Lower leg skin (tissue), 3 donors: ENCODE measurements at regions not wholly inside any gene's neighbourhood (a gene's known extent, or its start where the extent isn't known, plus 50 kb on each side); places are given as distances from the start of the nearest gene placed in this dataset.

Experiments
- POLR2A ChIP-seq, 2 donors: fragments of 450-650 bp; IDR thresholded peaks; one replicate each; pipeline ENCODE4 v1.6.1; 2016 to 2017; ENCODE audit warnings: antibody characterized with exemption in 2 of 2, mild to moderate bottlenecking in 1 of 2, moderate library complexity in 1 of 2
- TF ChIP-seq, protein P1 (sequence below), 3 donors: fragments of 450-650 bp; IDR thresholded peaks; one replicate each; pipeline ENCODE4 v1.5.1; 2016; ENCODE audit warnings: antibody characterized with exemption in 3 of 3, mild to moderate bottlenecking in 3 of 3, moderate library complexity in 2 of 3

DNA sequence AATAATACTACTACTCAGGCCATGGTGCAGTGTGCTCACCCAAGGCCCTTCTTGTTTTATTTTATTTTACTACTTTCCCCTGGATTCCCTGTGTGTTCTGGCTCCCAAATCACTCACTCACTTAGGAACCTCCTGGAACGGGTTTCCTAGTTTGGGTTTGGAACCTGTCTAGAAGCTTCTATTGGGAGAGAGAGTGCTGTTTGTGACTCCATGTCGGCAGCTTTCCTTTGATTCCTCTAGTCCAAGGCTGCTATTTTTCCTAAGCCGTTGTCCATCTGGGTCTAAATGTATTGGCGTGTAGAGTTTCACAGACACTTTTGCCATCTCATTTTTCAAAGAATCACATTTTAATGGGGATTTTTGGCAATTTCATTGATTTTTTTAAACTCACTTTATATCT is 70.8 kb downstream of the FOXA2 start:
- TF ChIP-seq, protein P1, sequence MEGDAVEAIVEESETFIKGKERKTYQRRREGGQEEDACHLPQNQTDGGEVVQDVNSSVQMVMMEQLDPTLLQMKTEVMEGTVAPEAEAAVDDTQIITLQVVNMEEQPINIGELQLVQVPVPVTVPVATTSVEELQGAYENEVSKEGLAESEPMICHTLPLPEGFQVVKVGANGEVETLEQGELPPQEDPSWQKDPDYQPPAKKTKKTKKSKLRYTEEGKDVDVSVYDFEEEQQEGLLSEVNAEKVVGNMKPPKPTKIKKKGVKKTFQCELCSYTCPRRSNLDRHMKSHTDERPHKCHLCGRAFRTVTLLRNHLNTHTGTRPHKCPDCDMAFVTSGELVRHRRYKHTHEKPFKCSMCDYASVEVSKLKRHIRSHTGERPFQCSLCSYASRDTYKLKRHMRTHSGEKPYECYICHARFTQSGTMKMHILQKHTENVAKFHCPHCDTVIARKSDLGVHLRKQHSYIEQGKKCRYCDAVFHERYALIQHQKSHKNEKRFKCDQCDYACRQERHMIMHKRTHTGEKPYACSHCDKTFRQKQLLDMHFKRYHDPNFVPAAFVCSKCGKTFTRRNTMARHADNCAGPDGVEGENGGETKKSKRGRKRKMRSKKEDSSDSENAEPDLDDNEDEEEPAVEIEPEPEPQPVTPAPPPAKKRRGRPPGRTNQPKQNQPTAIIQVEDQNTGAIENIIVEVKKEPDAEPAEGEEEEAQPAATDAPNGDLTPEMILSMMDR (IDR thresholded peaks at IDR 0.05) = no peak
- TF ChIP-seq POLR2A (IDR thresholded peaks at IDR 0.05) = no peak
